OCI-LY3 (cell line): ENCODE measurements at regions not wholly inside any gene's neighbourhood (a gene's known extent, or its start where the extent isn't known, plus 50 kb on each side); places are given as distances from the start of the nearest gene placed in this dataset.

Experiments
- CTCF ChIP-seq: fragments of 200-600, 300-600 bp; sonication (generic); IDR thresholded peaks from 2 replicates; pipeline ENCODE4 v1.5.1; 2014; ENCODE audit warnings: antibody characterized with exemption, low read length, low read depth
- EZH2phosphoT487 ChIP-seq: fragments of 200-600 bp; shearing (Covaris generic); IDR thresholded peaks from 2 replicates; pipeline ENCODE4 v1.6.1; 2018; ENCODE audit warnings: antibody characterized with exemption, mixed run types, low read depth

DNA sequence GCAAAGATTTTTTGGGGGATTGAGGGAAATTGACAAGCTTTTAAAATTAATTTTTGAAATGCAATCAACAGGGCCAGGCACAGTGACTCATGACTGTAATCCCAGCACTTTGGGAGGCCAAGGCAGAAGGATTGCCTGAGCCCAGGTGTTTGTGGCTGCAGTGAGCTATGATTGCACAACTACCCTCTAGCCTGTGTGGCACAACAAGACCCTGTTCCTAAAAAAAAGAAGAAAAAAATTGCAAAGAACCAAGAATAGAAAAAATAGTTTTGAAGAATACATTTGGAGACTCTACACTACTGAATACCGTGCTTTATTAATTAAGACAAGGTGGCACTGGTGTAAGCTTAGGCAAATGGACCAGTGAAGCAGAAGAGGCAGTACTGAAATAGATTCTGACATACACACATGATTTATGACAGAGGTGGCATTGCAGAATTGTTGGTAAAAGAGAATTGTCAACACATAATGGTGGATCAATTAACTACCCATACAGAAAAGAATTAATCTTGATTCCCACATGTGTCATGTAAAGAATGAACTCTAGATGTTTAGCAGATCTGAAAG, 443.3 kb upstream of the ATP11B start:
- TF ChIP-seq CTCF (no peak), EZH2phosphoT487 (no peak)
